Karpas-422 (cell line): ENCODE measurements at regions not wholly inside any gene's neighbourhood (a gene's known extent, or its start where the extent isn't known, plus 50 kb on each side); places are given as distances from the start of the nearest gene placed in this dataset.
"Not testable (repeated sequence)": the region's sequence is repeated elsewhere in the genome, so short reads cannot be mapped to it uniquely, and the experiment has no call there.

ENCODE experiments used
- DNase-seq: peaks from one replicate; pipeline ENCODE4 v3.0.0-alpha.2; 2015
- H2AFZ ChIP-seq: fragments of 200-600 bp; sonication (generic); 2 replicates; pipeline ENCODE4 v1.6.1; 2014; ENCODE audit warnings: antibody characterized with exemption, low read length, mixed read lengths
- H3K27ac ChIP-seq: fragments of 200-600 bp; sonication (generic); 2 replicates; pipeline ENCODE4 v1.5.1; 2014; ENCODE audit warnings: mild to moderate bottlenecking, low read length, moderate library complexity
- H3K27me3 ChIP-seq: fragments of 200-600 bp; sonication (generic); 2 replicates; pipeline ENCODE4 v1.6.1; 2014; ENCODE audit warnings: low read length, mixed read lengths
- H3K36me3 ChIP-seq: fragments of 200-600 bp; sonication (generic); 2 replicates; pipeline ENCODE4 v1.6.1; 2014; ENCODE audit warnings: low read length, mixed read lengths; ENCODE audit not compliant: insufficient read depth
- H3K4me1 ChIP-seq: fragments of 200-600 bp; sonication (generic); 2 replicates; pipeline ENCODE4 v1.6.1; 2014; ENCODE audit warnings: mild to moderate bottlenecking, low read length, mixed read lengths
- H3K4me2 ChIP-seq: fragments of 200-600 bp; sonication (generic); 2 replicates; pipeline ENCODE4 v1.6.1; 2014; ENCODE audit warnings: low read length, low read depth, mild to moderate bottlenecking; ENCODE audit not compliant: poor library complexity, severe bottlenecking
- H3K4me3 ChIP-seq: fragments of 200-600 bp; sonication (generic); 2 replicates; pipeline ENCODE4 v1.5.1; 2014; ENCODE audit warnings: mild to moderate bottlenecking, antibody characterized with exemption, low read length, mixed read lengths
- H3K79me2 ChIP-seq: fragments of 200-600 bp; sonication (generic); 2 replicates; pipeline ENCODE4 v1.6.1; 2014; ENCODE audit warnings: mild to moderate bottlenecking, low read length, mixed read lengths
- H3K9ac ChIP-seq: fragments of 200-600 bp; sonication (generic); 2 replicates; pipeline ENCODE4 v1.6.0; 2014; ENCODE audit warnings: low read length
- H3K9me2 ChIP-seq: fragments of 200-600 bp; sonication (generic), shearing (Covaris generic); replicated peaks from 2 replicates; pipeline ENCODE4 v1.6.0; 2014; ENCODE audit warnings: mild to moderate bottlenecking, low read length, moderate library complexity; ENCODE audit not compliant: insufficient read depth
- H3K9me3 ChIP-seq: fragments of 300-700, 200-600 bp; sonication (generic); 2 replicates; pipeline ENCODE4 v1.6.1; 2014; ENCODE audit warnings: low read length, mixed read lengths
- H4K20me1 ChIP-seq: fragments of 200-600 bp; sonication (generic); 2 replicates; pipeline ENCODE4 v1.6.1; 2014; ENCODE audit warnings: mild to moderate bottlenecking, antibody characterized with exemption, low read length, low read depth; ENCODE audit not compliant: insufficient read depth

- H3K4me2 ChIP-seq, result no peak overlapping the region
- no peak overlapping the region for H3K27ac ChIP-seq
- H3K9me3 ChIP-seq, result no peaks in the 10 kb centered on the region
- no peak for DNase-seq
- H3K9me2 ChIP-seq, result no peaks in the 10 kb centered on the region
- H3K27me3 ChIP-seq, result no peaks in the 10 kb centered on the region
- no peaks in the 10 kb centered on the region for H3K4me1 ChIP-seq
- H2AFZ ChIP-seq, result no peak overlapping the region
- H3K36me3 ChIP-seq, result no peaks in the 10 kb centered on the region
- H4K20me1 ChIP-seq, result no peaks in the 10 kb centered on the region
- H3K79me2 ChIP-seq, result no peaks in the 10 kb centered on the region
- no peak overlapping the region for H3K4me3 ChIP-seq
- no peak overlapping the region for H3K9ac ChIP-seq
These were observed 143.4 kb upstream of the PRICKLE1 start for GRCh38 chr12:42732908-42733411.

GRCh38 chr12:42730291-42730690, 140.7 kb upstream of the PRICKLE1 start:
- no peak overlapping the region for H3K9ac ChIP-seq
- no peak overlapping the region for H3K4me3 ChIP-seq
- no peak for DNase-seq
- H3K9me2 ChIP-seq, result no peaks in the 10 kb centered on the region
- H3K27me3 ChIP-seq, result 0 out of 2 replicates have a peak, but pooled peaks cover 3% of the 10 kb centered on the region
- H3K36me3 ChIP-seq, result no peaks in the 10 kb centered on the region
- H4K20me1 ChIP-seq, result no peaks in the 10 kb centered on the region
- H2AFZ ChIP-seq, result no peak overlapping the region
- H3K79me2 ChIP-seq, result no peaks in the 10 kb centered on the region
- H3K9me3 ChIP-seq, result no peaks in the 10 kb centered on the region; the same call in 1 of the 2 replicates
- H3K4me1 ChIP-seq, result no peaks in the 10 kb centered on the region
- no peak overlapping the region for H3K4me2 ChIP-seq
- no peak overlapping the region for H3K27ac ChIP-seq

GRCh38 chr12:42729535-42729900, 140.0 kb upstream of the PRICKLE1 start:
- H3K79me2 ChIP-seq, result no peaks in the 10 kb centered on the region
- H2AFZ ChIP-seq, result no peak overlapping the region
- H3K9me2 ChIP-seq, result no peaks in the 10 kb centered on the region
- no peak overlapping the region for H3K9ac ChIP-seq
- no peak for DNase-seq
- H3K27ac ChIP-seq, result no peak overlapping the region
- H3K4me1 ChIP-seq, result no peaks in the 10 kb centered on the region
- no peaks in the 10 kb centered on the region for H4K20me1 ChIP-seq
- 0 out of 2 replicates have a peak, but pooled peaks cover 3% of the 10 kb centered on the region for H3K27me3 ChIP-seq
- H3K9me3 ChIP-seq, result no peaks in the 10 kb centered on the region; the same call in 1 of the 2 replicates
- no peak overlapping the region for H3K4me3 ChIP-seq
- no peaks in the 10 kb centered on the region for H3K36me3 ChIP-seq
- H3K4me2 ChIP-seq, result no peak overlapping the region

GRCh38 chr12:42728770-42729534, 139.4 kb upstream of the PRICKLE1 start:
- H3K36me3 ChIP-seq, result no peaks in the 10 kb centered on the region
- H3K4me2 ChIP-seq, result no peak overlapping the region
- H2AFZ ChIP-seq, result no peak overlapping the region

GRCh38 chr12:42728287-42728686, 138.7 kb upstream of the PRICKLE1 start:
- Histone ChIP-seq H4K20me1 (no peaks in the 10 kb centered on the region), H3K79me2 (no peaks in the 10 kb centered on the region), H3K36me3 (no peaks in the 10 kb centered on the region), H3K27ac (no peak overlapping the region), H3K9me3 (no peaks in the 10 kb centered on the region; the same call in 1 of the 2 replicates), H3K4me3 (no peak overlapping the region), H3K9me2 (no peaks in the 10 kb centered on the region), H3K27me3 (0 out of 2 replicates have a peak, but pooled peaks cover 3% of the 10 kb centered on the region), H3K9ac (no peak overlapping the region), H3K4me2 (no peak overlapping the region), H3K4me1 (no peaks in the 10 kb centered on the region), H2AFZ (no peak overlapping the region)
- no peak for DNase-seq

More at GRCh38 chr12:42728770-42729534, 139.4 kb upstream of the PRICKLE1 start:
- Histone ChIP-seq H3K4me1 (no peaks in the 10 kb centered on the region), H3K27ac (no peak overlapping the region), H3K27me3 (0 out of 2 replicates have a peak, but pooled peaks cover 3% of the 10 kb centered on the region), H3K9ac (no peak overlapping the region), H4K20me1 (no peaks in the 10 kb centered on the region), H3K4me3 (no peak overlapping the region), H3K9me2 (no peaks in the 10 kb centered on the region), H3K79me2 (no peaks in the 10 kb centered on the region), H3K9me3 (no peaks in the 10 kb centered on the region; the same call in 1 of the 2 replicates)
- DNase-seq, result no peak

GRCh38 chr12:42725809-42726208, 136.3 kb upstream of the PRICKLE1 start:
- no peaks in the 10 kb centered on the region; the same call in 1 of the 2 replicates for H3K9me3 ChIP-seq
- no peak overlapping the region for H3K4me3 ChIP-seq
- no peaks in the 10 kb centered on the region for H3K79me2 ChIP-seq
- H2AFZ ChIP-seq, result no peak overlapping the region
- no peak overlapping the region for H3K4me2 ChIP-seq
- no peaks in the 10 kb centered on the region for H4K20me1 ChIP-seq
- H3K9ac ChIP-seq, result no peak overlapping the region
- H3K9me2 ChIP-seq, result no peaks in the 10 kb centered on the region
- H3K27ac ChIP-seq, result no peak overlapping the region
- no peak for DNase-seq
- H3K4me1 ChIP-seq, result no peaks in the 10 kb centered on the region
- H3K36me3 ChIP-seq, result no peaks in the 10 kb centered on the region
- H3K27me3 ChIP-seq, result 0 out of 2 replicates have a peak, but pooled peaks cover 3% of the 10 kb centered on the region

GRCh38 chr12:42716491-42716891, 126.9 kb upstream of the PRICKLE1 start:
- Histone ChIP-seq H3K4me2 (no peak overlapping the region), H3K9ac (no peak overlapping the region), H4K20me1 (no peaks in the 10 kb centered on the region), H3K27ac (no peak overlapping the region), H3K79me2 (no peaks in the 10 kb centered on the region), H2AFZ (no peak overlapping the region), H3K9me3 (no peaks in the 10 kb centered on the region), H3K27me3 (no peaks in the 10 kb centered on the region), H3K9me2 (no peaks in the 10 kb centered on the region), H3K4me3 (no peak overlapping the region), H3K36me3 (no peaks in the 10 kb centered on the region), H3K4me1 (no peaks in the 10 kb centered on the region)
- DNase-seq, result no peak

- H3K27ac ChIP-seq, H3K4me1 ChIP-seq, H3K27me3 ChIP-seq, H3K36me3 ChIP-seq, H3K4me2 ChIP-seq, H3K9me2 ChIP-seq, H3K79me2 ChIP-seq, H4K20me1 ChIP-seq, DNase-seq, H2AFZ ChIP-seq, H3K9ac ChIP-seq, H3K9me3 ChIP-seq, H3K4me3 ChIP-seq: not testable (repeated sequence)
These were observed 124.0 kb upstream of the PRICKLE1 start for GRCh38 chr12:42713566-42713965.
